GM21360 (cell line): ENCODE measurements at regions not wholly inside any gene's neighbourhood (a gene's known extent, or its start where the extent isn't known, plus 50 kb on each side); places are given as distances from the start of the nearest gene placed in this dataset.

ENCODE experiments used
- ATAC-seq: cut with Tn5 transposase; IDR thresholded peaks from one replicate; pipeline ENCODE4 v1.9.1; 2021; ENCODE audit warnings: mild to moderate bottlenecking, moderate library complexity; ENCODE audit not compliant: unreplicated experiment

GRCh38 chr14:98962118-98962517 is 309.9 kb downstream of the BCL11B start:
- ATAC-seq, result no peak

- no peak for ATAC-seq
Observed at GRCh38 chr14:98963610-98964009, 308.4 kb downstream of the BCL11B start.

GRCh38 chr14:98964171-98964570 is 307.8 kb downstream of the BCL11B start:
- ATAC-seq, result no peak

GRCh38 chr14:98965076-98965475 is 306.9 kb downstream of the BCL11B start:
- ATAC-seq, result no peak

GRCh38 chr14:98966016-98966415 is 306.0 kb downstream of the BCL11B start:
- no peak for ATAC-seq

GRCh38 chr14:98966475-98967162 is 305.4 kb downstream of the BCL11B start:
- ATAC-seq, result no peak

- ATAC-seq, result no peak
Observed at GRCh38 chr14:98974113-98974512, 297.9 kb downstream of the BCL11B start.

GRCh38 chr14:98976271-98976670 is 295.7 kb downstream of the BCL11B start:
- no peak for ATAC-seq

GRCh38 chr14:98977451-98977850 is 294.5 kb downstream of the BCL11B start:
- ATAC-seq, result no peak

- ATAC-seq, result no peak
Observed at GRCh38 chr14:98982986-98983385, 289.0 kb downstream of the BCL11B start.

GRCh38 chr14:98984027-98984718 is 287.8 kb downstream of the BCL11B start:
- ATAC-seq, result no peak

- ATAC-seq, result no peak
Observed at GRCh38 chr14:98984719-98985041, 287.3 kb downstream of the BCL11B start.

- ATAC-seq, result no peak
Observed at GRCh38 chr14:98993818-98994217, 278.2 kb downstream of the BCL11B start.

- no peak for ATAC-seq
Observed at GRCh38 chr14:98994561-98994960, 277.4 kb downstream of the BCL11B start.

- ATAC-seq, result no peak
Observed at GRCh38 chr14:98997526-98998205, 274.3 kb downstream of the BCL11B start.

- no peak for ATAC-seq
Observed at GRCh38 chr14:98999345-98999744, 272.7 kb downstream of the BCL11B start.

GRCh38 chr14:98999901-99000300 is 272.1 kb downstream of the BCL11B start:
- no peak for ATAC-seq

GRCh38 chr14:99001241-99001640 is 270.8 kb downstream of the BCL11B start:
- no peak for ATAC-seq

- no peak for ATAC-seq
Observed at GRCh38 chr14:99003646-99004045, 268.4 kb downstream of the BCL11B start.

GRCh38 chr14:99004112-99004511 is 267.9 kb downstream of the BCL11B start:
- no peak for ATAC-seq

GRCh38 chr14:99006276-99006675 is 265.7 kb downstream of the BCL11B start:
- no peak for ATAC-seq

GRCh38 chr14:99007795-99008194 is 264.2 kb downstream of the BCL11B start:
- ATAC-seq, result no peak
